NCI-H460 (cell line): ENCODE measurements at regions not wholly inside any gene's neighbourhood (a gene's known extent, or its start where the extent isn't known, plus 50 kb on each side); places are given as distances from the start of the nearest gene placed in this dataset.

Source experiments
- DNase-seq: peaks from one replicate; pipeline ENCODE4 v3.0.0-alpha.2; 2016; ENCODE audit warnings: low read depth; ENCODE audit errors: extremely low read depth

GRCh38 chr6:160895562-160895961 lies 96.0 kb upstream of the MAP3K4 start:
- no peak for DNase-seq

- no peak for DNase-seq
Measured at GRCh38 chr6:160899671-160900430, 91.7 kb upstream of the MAP3K4 start.

- no peak for DNase-seq
Measured at GRCh38 chr6:160911949-160912348, 79.6 kb upstream of the MAP3K4 start.

GRCh38 chr6:160912411-160912810 lies 79.2 kb upstream of the MAP3K4 start:
- DNase-seq, result no peak

GRCh38 chr6:160917572-160917971 lies 74.0 kb upstream of the MAP3K4 start:
- DNase-seq, result no peak

- DNase-seq, result no peak
Measured at GRCh38 chr6:160919723-160920440, 71.7 kb upstream of the MAP3K4 start.

- no peak for DNase-seq
Measured at GRCh38 chr6:160921095-160921494, 70.5 kb upstream of the MAP3K4 start.

- no peak for DNase-seq
Measured at GRCh38 chr6:160926281-160927276, 65.0 kb upstream of the MAP3K4 start.

- no peak for DNase-seq
Measured at GRCh38 chr6:160927416-160927815, 64.2 kb upstream of the MAP3K4 start.

- no peak for DNase-seq
Measured at GRCh38 chr6:160929361-160929760, 62.2 kb upstream of the MAP3K4 start.

- DNase-seq, result no peak
Measured at GRCh38 chr6:160929831-160930230, 61.7 kb upstream of the MAP3K4 start.

GRCh38 chr6:160930547-160931377 lies 60.8 kb upstream of the MAP3K4 start:
- DNase-seq, result peak; percentile 34

GRCh38 chr6:160931378-160932310 lies 59.9 kb upstream of the MAP3K4 start:
- DNase-seq, result no peak

- no peak for DNase-seq
Measured at GRCh38 chr6:160933256-160933655, 58.3 kb upstream of the MAP3K4 start.

- DNase-seq, result no peak
Measured at GRCh38 chr6:160934157-160934556, 57.4 kb upstream of the MAP3K4 start.

GRCh38 chr6:160940197-160940596 lies 51.4 kb upstream of the MAP3K4 start:
- no peak for DNase-seq
